ENCODE measurements at regions not wholly inside any gene's neighbourhood (a gene's known extent, or its start where the extent isn't known, plus 50 kb on each side); places are given as distances from the start of the nearest gene placed in this dataset.

GRCh38 chr9:8036914-8037524 lies 237.4 kb upstream of the DMAC1 start:
- TF ChIP-seq POLR2A (IDR thresholded peaks at IDR 0.05) (no peak), CTCF (IDR thresholded peaks at IDR 0.05) (no peak)
- Histone ChIP-seq H3K4me1 (no peaks in the 10 kb centered on the region), H3K4me3 (no peak overlapping the region), H3K27ac (no peak overlapping the region), H3K27me3 (no peaks in the 10 kb centered on the region), H3K36me3 (no peaks in the 10 kb centered on the region), H3K9me3 (no peaks in the 10 kb centered on the region)
- intact Hi-C loops (cut with DNase I; ENCODE audit: low total_unique reads), result no loop called here
- no peak for DNase-seq

- no peak for DNase-seq
- H3K27ac ChIP-seq, result no peak overlapping the region
- no peak overlapping the region for H3K4me3 ChIP-seq
- TF ChIP-seq CTCF (IDR thresholded peaks at IDR 0.05) (no peak), POLR2A (IDR thresholded peaks at IDR 0.05) (no peak)
- intact Hi-C loops (cut with DNase I; ENCODE audit: low total_unique reads), result no loop called here
- no peaks in the 10 kb centered on the region for H3K4me1 ChIP-seq
- H3K27me3 ChIP-seq, result no peaks in the 10 kb centered on the region
- H3K36me3 ChIP-seq, result no peaks in the 10 kb centered on the region
- H3K9me3 ChIP-seq, result no peaks in the 10 kb centered on the region
Measured at GRCh38 chr9:8033794-8034193, 234.2 kb upstream of the DMAC1 start.

GRCh38 chr9:8030095-8030494 lies 230.5 kb upstream of the DMAC1 start:
- Histone ChIP-seq H3K36me3 (no peaks in the 10 kb centered on the region), H3K9me3 (no peaks in the 10 kb centered on the region), H3K27ac (no peak overlapping the region), H3K27me3 (no peaks in the 10 kb centered on the region), H3K4me1 (no peaks in the 10 kb centered on the region), H3K4me3 (no peak overlapping the region)
- no peak for DNase-seq
- TF ChIP-seq POLR2A (IDR thresholded peaks at IDR 0.05), result no peak
- no peak for TF ChIP-seq CTCF (IDR thresholded peaks at IDR 0.05)
- intact Hi-C loops (cut with DNase I; ENCODE audit: low total_unique reads), result no loop called here

- no peaks in the 10 kb centered on the region for H3K27me3 ChIP-seq
- intact Hi-C loops (cut with DNase I; ENCODE audit: low total_unique reads), result no loop called here
- no peak overlapping the region for H3K4me3 ChIP-seq
- no peaks in the 10 kb centered on the region for H3K9me3 ChIP-seq
- no peaks in the 10 kb centered on the region for H3K4me1 ChIP-seq
- H3K36me3 ChIP-seq, result no peaks in the 10 kb centered on the region
- DNase-seq, result no peak
- no peak overlapping the region for H3K27ac ChIP-seq
- TF ChIP-seq POLR2A (IDR thresholded peaks at IDR 0.05) (no peak), CTCF (IDR thresholded peaks at IDR 0.05) (no peak)
Measured at GRCh38 chr9:8027351-8027750, 227.8 kb upstream of the DMAC1 start.

- H3K36me3 ChIP-seq, result no peaks in the 10 kb centered on the region
- TF ChIP-seq CTCF (IDR thresholded peaks at IDR 0.05) (no peak), POLR2A (IDR thresholded peaks at IDR 0.05) (no peak)
- H3K4me1 ChIP-seq, result no peaks in the 10 kb centered on the region
- no peak overlapping the region for H3K27ac ChIP-seq
- H3K27me3 ChIP-seq, result no peaks in the 10 kb centered on the region
- DNase-seq, result no peak
- H3K9me3 ChIP-seq, result no peaks in the 10 kb centered on the region
- H3K4me3 ChIP-seq, result no peak overlapping the region
- intact Hi-C loops (cut with DNase I; ENCODE audit: low total_unique reads), result no loop called here
Measured at GRCh38 chr9:8025551-8025950, 226.0 kb upstream of the DMAC1 start.
